Neural cell (in vitro differentiated cells): ENCODE measurements at regions not wholly inside any gene's neighbourhood (a gene's known extent, or its start where the extent isn't known, plus 50 kb on each side); places are given as distances from the start of the nearest gene placed in this dataset.

Experiments
- RAD21 ChIP-seq: fragments of 450-650 bp; conservative IDR thresholded peaks from 2 replicates; pipeline ENCODE4 v1.6.1; 2014; ENCODE audit warnings: antibody characterized with exemption, mild to moderate bottlenecking, moderate library complexity
- TF ChIP-seq, protein P1 (sequence below): fragments of 450-650 bp; IDR thresholded peaks from 2 replicates; pipeline ENCODE4 v1.5.1; 2014; ENCODE audit warnings: antibody characterized with exemption, mild to moderate bottlenecking, moderate library complexity; ENCODE audit not compliant: poor library complexity, severe bottlenecking

DNA sequence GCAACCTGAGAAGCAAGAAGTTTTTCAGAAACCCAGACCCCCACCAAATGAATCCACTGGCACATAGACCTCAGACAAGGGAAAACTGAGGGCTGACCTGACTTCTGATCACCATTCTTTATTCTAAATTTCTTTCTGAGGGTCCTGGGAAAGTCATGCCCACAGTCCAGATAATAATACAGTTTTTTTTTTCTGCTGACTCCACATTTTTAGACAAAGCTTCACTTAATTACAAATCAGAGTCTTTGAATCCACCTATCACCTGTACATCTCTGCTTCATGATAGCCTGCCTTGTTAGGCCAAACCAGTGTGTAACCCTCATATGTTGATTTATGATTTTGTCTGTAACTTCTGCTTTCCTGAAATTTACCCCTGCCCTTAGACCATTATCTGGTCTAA, 103.6 kb downstream of the PSAT1 start:
- TF ChIP-seq, protein P1, sequence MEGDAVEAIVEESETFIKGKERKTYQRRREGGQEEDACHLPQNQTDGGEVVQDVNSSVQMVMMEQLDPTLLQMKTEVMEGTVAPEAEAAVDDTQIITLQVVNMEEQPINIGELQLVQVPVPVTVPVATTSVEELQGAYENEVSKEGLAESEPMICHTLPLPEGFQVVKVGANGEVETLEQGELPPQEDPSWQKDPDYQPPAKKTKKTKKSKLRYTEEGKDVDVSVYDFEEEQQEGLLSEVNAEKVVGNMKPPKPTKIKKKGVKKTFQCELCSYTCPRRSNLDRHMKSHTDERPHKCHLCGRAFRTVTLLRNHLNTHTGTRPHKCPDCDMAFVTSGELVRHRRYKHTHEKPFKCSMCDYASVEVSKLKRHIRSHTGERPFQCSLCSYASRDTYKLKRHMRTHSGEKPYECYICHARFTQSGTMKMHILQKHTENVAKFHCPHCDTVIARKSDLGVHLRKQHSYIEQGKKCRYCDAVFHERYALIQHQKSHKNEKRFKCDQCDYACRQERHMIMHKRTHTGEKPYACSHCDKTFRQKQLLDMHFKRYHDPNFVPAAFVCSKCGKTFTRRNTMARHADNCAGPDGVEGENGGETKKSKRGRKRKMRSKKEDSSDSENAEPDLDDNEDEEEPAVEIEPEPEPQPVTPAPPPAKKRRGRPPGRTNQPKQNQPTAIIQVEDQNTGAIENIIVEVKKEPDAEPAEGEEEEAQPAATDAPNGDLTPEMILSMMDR = no peak
- TF ChIP-seq RAD21 = no peak
